Skeletal muscle tissue (tissue), 3 donors: ENCODE measurements at regions not wholly inside any gene's neighbourhood (a gene's known extent, or its start where the extent isn't known, plus 50 kb on each side); places are given as distances from the start of the nearest gene placed in this dataset.
"Not testable (repeated sequence)": the region's sequence is repeated elsewhere in the genome, so short reads cannot be mapped to it uniquely, and the experiment has no call there.

Source experiments
- H3K27ac ChIP-seq: one replicate; pipeline ENCODE4 v1.7.0; 2013; ENCODE audit warnings: mild to moderate bottlenecking, low read depth, low read length, inconsistent platforms
- H3K27me3 ChIP-seq, 3 donors: one replicate each; pipeline ENCODE4 v1.7.0; 2013; ENCODE audit warnings: low read length in 3 of 3; ENCODE audit not compliant: control insufficient read depth in 3 of 3, insufficient read depth in 3 of 3
- H3K36me3 ChIP-seq, 3 donors: one replicate each; pipeline ENCODE4 v1.7.0; 2013; ENCODE audit warnings: low read length in 3 of 3; ENCODE audit not compliant: control insufficient read depth in 3 of 3, insufficient read depth in 3 of 3
- H3K4me1 ChIP-seq, 3 donors: one replicate each; pipeline ENCODE4 v1.7.0; 2013; ENCODE audit warnings: low read length in 3 of 3, mild to moderate bottlenecking in 3 of 3; ENCODE audit not compliant: control insufficient read depth in 3 of 3, insufficient read depth in 3 of 3
- H3K4me3 ChIP-seq, 3 donors: one replicate each; pipeline ENCODE4 v1.7.0; 2013; ENCODE audit warnings: low read length in 3 of 3
- H3K9ac ChIP-seq, 3 donors: one replicate each; pipeline ENCODE4 v1.7.0; 2013; ENCODE audit warnings: low read length in 3 of 3, mild to moderate bottlenecking in 3 of 3, moderate library complexity in 2 of 3, low read depth in 1 of 3
- H3K9me3 ChIP-seq, 3 donors: one replicate each; pipeline ENCODE4 v1.7.0; 2013; ENCODE audit warnings: low read length in 3 of 3; ENCODE audit not compliant: control insufficient read depth in 3 of 3
- donor health status: Osteomylitis.

DNA sequence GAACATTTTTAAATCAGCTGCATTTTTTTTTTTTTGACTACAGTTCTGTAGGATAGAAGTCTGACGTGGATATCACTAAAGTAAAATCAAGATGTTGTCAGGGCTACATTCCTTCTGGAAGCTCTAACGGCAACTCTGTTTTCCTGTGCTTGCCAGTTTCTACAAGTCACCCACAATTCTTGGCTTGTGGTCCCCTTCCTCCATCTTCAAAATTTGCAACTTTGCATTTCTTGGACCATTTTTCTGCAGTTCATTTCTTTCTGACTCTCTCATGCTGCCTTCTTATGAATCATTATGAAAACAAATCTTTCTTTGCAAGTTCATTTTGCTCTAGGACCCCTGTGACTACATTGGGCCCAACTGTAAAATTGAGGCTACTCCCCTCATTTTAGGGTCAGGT is 367.9 kb downstream of the DSC3 start:
- Histone ChIP-seq H3K4me3 (no peak overlapping the region), H3K9ac (no peak overlapping the region), H3K36me3 (no peaks in the 10 kb centered on the region), H3K9me3 (no peaks in the 10 kb centered on the region), H3K27ac (no peak overlapping the region), H3K27me3 (no peaks in the 10 kb centered on the region), H3K4me1 (no peaks in the 10 kb centered on the region)

GRCh38 chr18:30672439-30672838 is 370.1 kb downstream of the DSC3 start:
- not testable (repeated sequence) for H3K9ac ChIP-seq, H3K36me3 ChIP-seq, H3K9me3 ChIP-seq, H3K27ac ChIP-seq, H3K4me1 ChIP-seq, H3K27me3 ChIP-seq, H3K4me3 ChIP-seq

DNA sequence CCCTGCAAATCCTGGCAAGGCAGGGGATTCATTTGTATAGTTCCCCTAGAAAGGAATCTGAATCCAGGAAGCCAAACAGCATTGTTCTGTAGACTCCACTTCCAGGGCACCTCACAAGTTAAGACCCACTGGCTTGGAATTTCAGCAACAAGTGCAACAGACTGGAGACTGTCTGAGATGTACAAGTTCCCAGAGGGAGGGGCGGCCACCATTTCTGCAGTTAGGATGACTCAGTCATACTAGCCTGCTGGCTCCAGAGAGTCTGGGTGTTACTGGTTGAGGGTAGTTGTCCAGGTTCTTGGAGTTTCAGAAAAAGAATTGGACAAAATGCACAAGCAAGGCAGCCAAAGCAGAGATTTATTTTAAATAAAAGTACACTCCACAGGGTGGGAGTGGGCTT is 384.2 kb downstream of the DSC3 start:
- Histone ChIP-seq H3K27ac (no peak overlapping the region), H3K4me3 (no peak overlapping the region), H3K9me3 (no peaks in the 10 kb centered on the region), H3K4me1 (no peaks in the 10 kb centered on the region), H3K9ac (no peak overlapping the region), H3K27me3 (no peaks in the 10 kb centered on the region), H3K36me3 (no peaks in the 10 kb centered on the region)

- Histone ChIP-seq H3K9me3 (no peaks in the 10 kb centered on the region), H3K27me3 (no peaks in the 10 kb centered on the region), H3K4me1 (no peaks in the 10 kb centered on the region), H3K9ac (no peak overlapping the region), H3K4me3 (no peak overlapping the region), H3K27ac (no peak overlapping the region), H3K36me3 (no peaks in the 10 kb centered on the region)
Measured at GRCh38 chr18:30652387-30652786, 390.2 kb downstream of the DSC3 start.

DNA sequence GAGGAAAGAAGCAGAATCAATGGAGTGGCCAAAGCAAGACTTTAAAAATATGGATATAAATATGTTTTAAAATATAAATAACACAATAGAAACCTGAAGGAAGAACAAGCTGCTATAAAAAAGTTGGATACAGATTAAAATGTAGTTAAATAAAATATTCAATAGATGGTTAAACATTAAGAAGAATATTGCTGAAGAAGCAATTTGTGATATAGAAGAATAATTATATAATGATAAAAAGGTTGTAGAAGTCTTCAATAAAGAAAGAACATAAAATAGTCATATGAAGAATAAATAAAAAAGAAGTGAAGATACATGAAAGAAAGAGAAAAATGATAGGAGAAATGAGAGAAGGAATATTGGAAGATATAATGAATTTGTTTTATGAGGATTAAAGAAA is 392.0 kb downstream of the DSC3 start:
- Histone ChIP-seq H3K36me3 (no peaks in the 10 kb centered on the region), H3K9ac (no peak overlapping the region), H3K4me3 (no peak overlapping the region), H3K27me3 (no peaks in the 10 kb centered on the region), H3K27ac (no peak overlapping the region), H3K4me1 (no peaks in the 10 kb centered on the region), H3K9me3 (no peaks in the 10 kb centered on the region)

DNA sequence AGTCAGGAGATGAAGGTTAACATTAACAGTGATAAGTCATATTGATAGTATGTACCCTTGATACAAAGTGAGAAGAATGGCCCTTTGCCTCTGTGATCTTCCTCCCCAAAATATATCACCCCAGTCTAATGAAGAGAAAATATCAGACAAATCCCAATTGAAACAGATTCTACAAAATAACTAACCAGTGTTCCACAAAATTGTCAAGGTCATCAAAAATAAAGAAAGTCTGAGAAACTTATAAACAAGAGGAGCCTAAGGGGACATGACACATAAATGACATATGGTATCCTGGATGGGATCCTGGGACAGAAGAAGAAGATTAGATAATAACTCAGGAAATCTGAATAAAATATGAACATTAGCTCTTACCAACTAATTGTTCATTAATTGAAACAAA is 398.4 kb downstream of the DSC3 start:
- H3K4me3 ChIP-seq = no peak overlapping the region
- no peaks in the 10 kb centered on the region for H3K9me3 ChIP-seq
- H3K4me1 ChIP-seq = no peaks in the 10 kb centered on the region
- H3K36me3 ChIP-seq = no peaks in the 10 kb centered on the region
- H3K9ac ChIP-seq = no peak overlapping the region
- no peak overlapping the region for H3K27ac ChIP-seq
- H3K27me3 ChIP-seq = no peaks in the 10 kb centered on the region

DNA sequence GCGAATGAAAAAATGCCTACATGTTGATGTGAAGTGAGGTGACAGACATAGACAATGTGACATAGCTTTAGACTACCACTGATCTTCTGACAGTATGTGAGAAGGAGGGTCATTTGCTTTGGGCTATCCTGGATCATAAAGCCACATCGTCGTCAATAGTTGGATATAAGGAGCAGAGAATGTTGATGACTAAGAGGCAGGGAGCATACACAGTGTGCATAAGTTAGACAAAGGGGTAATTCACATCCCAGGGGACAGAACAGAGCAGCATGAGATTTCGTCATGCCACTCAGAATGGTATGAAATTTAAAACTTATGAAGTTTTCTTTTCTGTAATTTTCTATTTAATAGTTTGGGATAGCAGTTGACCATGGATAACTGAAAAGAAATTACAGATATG is 403.2 kb downstream of the DSC3 start:
- no peaks in the 10 kb centered on the region for H3K4me1 ChIP-seq
- H3K9me3 ChIP-seq = no peaks in the 10 kb centered on the region
- H3K27ac ChIP-seq = no peak overlapping the region
- no peak overlapping the region for H3K4me3 ChIP-seq
- no peaks in the 10 kb centered on the region for H3K27me3 ChIP-seq
- H3K9ac ChIP-seq = no peak overlapping the region
- no peaks in the 10 kb centered on the region for H3K36me3 ChIP-seq

DNA sequence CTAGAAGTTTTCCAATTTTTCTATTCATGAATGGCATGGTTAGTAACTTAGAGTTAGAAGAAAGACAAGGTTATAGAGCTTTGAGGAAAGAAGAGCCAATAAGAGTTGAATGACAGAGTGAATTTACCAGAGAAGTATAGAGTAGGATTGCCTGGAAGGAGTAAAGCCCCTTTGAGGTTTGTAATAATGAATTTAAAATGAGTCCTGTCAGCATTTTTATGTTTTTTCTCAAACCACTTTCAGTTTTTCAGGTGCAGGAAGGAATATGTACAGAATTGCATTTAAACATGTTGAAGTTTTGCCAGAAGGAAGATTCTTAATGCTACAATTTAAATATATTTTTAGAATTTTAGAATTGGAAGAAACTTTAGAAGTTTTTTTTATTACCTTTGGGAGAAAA is 408.3 kb downstream of the DSC3 start:
- H3K9ac ChIP-seq = no peak overlapping the region
- H3K27me3 ChIP-seq = no peaks in the 10 kb centered on the region

DNA sequence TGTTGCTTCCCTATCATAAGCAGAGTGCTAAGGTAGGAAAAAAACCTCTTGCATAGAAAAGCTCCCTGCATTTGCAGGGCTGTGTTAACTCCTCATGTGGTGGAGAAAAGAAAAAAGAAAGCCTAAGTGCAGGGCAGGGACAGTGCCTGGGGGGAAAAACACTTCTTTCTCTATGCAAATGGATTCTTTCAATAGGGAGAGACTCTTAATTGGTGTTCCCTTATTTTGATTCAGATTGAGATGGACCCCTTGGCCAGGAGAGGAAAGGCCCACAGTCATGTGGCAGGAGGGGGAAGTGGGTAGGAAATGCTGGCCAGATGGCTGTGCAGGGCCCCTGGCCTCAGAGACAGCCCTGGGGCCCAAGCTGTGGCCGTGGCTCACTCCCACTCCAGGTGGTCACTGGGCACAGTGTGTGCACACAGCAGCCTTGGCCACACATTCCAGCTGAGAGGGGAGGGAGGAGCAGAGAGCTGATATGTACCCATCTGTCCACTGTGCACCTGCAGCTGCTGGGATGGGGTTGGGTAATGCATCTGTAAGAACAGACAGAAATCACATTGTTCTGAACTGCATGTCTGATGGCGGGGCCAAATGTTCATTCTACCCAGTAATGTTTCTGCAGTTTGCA is 410.4 kb downstream of the DSC3 start:
- Histone ChIP-seq H3K4me1 (no peaks in the 10 kb centered on the region), H3K9ac (no peak overlapping the region), H3K27me3 (no peaks in the 10 kb centered on the region), H3K36me3 (no peaks in the 10 kb centered on the region), H3K9me3 (no peaks in the 10 kb centered on the region), H3K4me3 (no peak overlapping the region), H3K27ac (no peak overlapping the region)

More for the DNA sequence above, 408.3 kb downstream of the DSC3 start:
- no peaks in the 10 kb centered on the region for H3K9me3 ChIP-seq
- H3K36me3 ChIP-seq = no peaks in the 10 kb centered on the region
- no peak overlapping the region for H3K27ac ChIP-seq
- H3K4me1 ChIP-seq = no peaks in the 10 kb centered on the region
- no peak overlapping the region for H3K4me3 ChIP-seq

GRCh38 chr18:30625961-30626360 is 416.6 kb downstream of the DSC3 start:
- H3K9ac ChIP-seq = no peak overlapping the region
- H3K4me3 ChIP-seq = no peak overlapping the region
- H3K27ac ChIP-seq = no peak overlapping the region
- H3K36me3 ChIP-seq = no peaks in the 10 kb centered on the region
- no peaks in the 10 kb centered on the region for H3K4me1 ChIP-seq
- H3K27me3 ChIP-seq = no peaks in the 10 kb centered on the region
- no peaks in the 10 kb centered on the region for H3K9me3 ChIP-seq
